Fibroblast of mammary gland (primary cell): ENCODE measurements at regions not wholly inside any gene's neighbourhood (a gene's known extent, or its start where the extent isn't known, plus 50 kb on each side); places are given as distances from the start of the nearest gene placed in this dataset.

ENCODE experiments used
- DNase-seq: peaks from one replicate; pipeline ENCODE4 v3.0.0-alpha.2; 2010; ENCODE audit warnings: low read depth
- H3K4me3 ChIP-seq: 2 replicates; pipeline ENCODE4 v1.5.1; 2011; ENCODE audit warnings: low read depth, mild to moderate bottlenecking, low read length, moderate library complexity; ENCODE audit not compliant: control insufficient read depth
- CTCF ChIP-seq: conservative IDR thresholded peaks from 2 replicates; pipeline ENCODE4 v1.5.1; 2011; ENCODE audit warnings: low read depth, low read length, inconsistent platforms; ENCODE audit not compliant: control insufficient read depth, insufficient read depth

- no peak for TF ChIP-seq CTCF
- H3K4me3 ChIP-seq, result no peak overlapping the region
- DNase-seq, result no peak
These were observed 106.6 kb downstream of the NXPE2 start for GRCh38 chr11:114784891-114785290.

GRCh38 chr11:114785820-114786219 is 107.5 kb downstream of the NXPE2 start:
- TF ChIP-seq CTCF, result no peak
- no peak for DNase-seq
- H3K4me3 ChIP-seq, result no peak overlapping the region

- DNase-seq, result no peak
These were observed 108.8 kb downstream of the NXPE2 start for GRCh38 chr11:114787126-114787525.

GRCh38 chr11:114790910-114791309 is 112.6 kb downstream of the NXPE2 start:
- DNase-seq, result no peak
- no peak for TF ChIP-seq CTCF
- H3K4me3 ChIP-seq, result no peak overlapping the region

More at GRCh38 chr11:114787126-114787525, 108.8 kb downstream of the NXPE2 start:
- no peak for TF ChIP-seq CTCF
- H3K4me3 ChIP-seq, result no peak overlapping the region

- H3K4me3 ChIP-seq, result no peak overlapping the region
- DNase-seq, result no peak
- TF ChIP-seq CTCF, result no peak
These were observed 115.8 kb downstream of the NXPE2 start for GRCh38 chr11:114794048-114794684.

GRCh38 chr11:114796954-114797721 is 118.8 kb downstream of the NXPE2 start:
- H3K4me3 ChIP-seq, result no peak overlapping the region
- no peak for TF ChIP-seq CTCF
- DNase-seq, result no peak

GRCh38 chr11:114799476-114799875 is 121.1 kb downstream of the NXPE2 start:
- no peak for TF ChIP-seq CTCF
- no peak for DNase-seq
- H3K4me3 ChIP-seq, result no peak overlapping the region
